CD4-positive, alpha-beta T cell treated with Interleukin-17A for 4 hours (primary cell): ENCODE measurements at regions not wholly inside any gene's neighbourhood (a gene's known extent, or its start where the extent isn't known, plus 50 kb on each side); places are given as distances from the start of the nearest gene placed in this dataset.

Experiments used
- DNase-seq: peaks from one replicate; pipeline ENCODE4 v3.0.0-alpha.2; 2020; ENCODE audit warnings: mixed read lengths

GRCh38 chr17:72479113-72479512 is 358.3 kb downstream of the SOX9 start:
- no peak for DNase-seq

GRCh38 chr17:72481572-72481971 is 360.8 kb downstream of the SOX9 start:
- DNase-seq: no peak

GRCh38 chr17:72485596-72485995 is 364.8 kb downstream of the SOX9 start:
- no peak for DNase-seq

- DNase-seq: no peak
These were observed 366.0 kb downstream of the SOX9 start for GRCh38 chr17:72486806-72487205.

GRCh38 chr17:72487731-72488494 is 367.1 kb downstream of the SOX9 start:
- DNase-seq: no peak

GRCh38 chr17:72488555-72489271 is 367.9 kb downstream of the SOX9 start:
- DNase-seq: no peak

- no peak for DNase-seq
These were observed 368.4 kb downstream of the SOX9 start for GRCh38 chr17:72489272-72489641.

GRCh38 chr17:72491102-72491501 is 370.3 kb downstream of the SOX9 start:
- no peak for DNase-seq

- DNase-seq: no peak
These were observed 371.7 kb downstream of the SOX9 start for GRCh38 chr17:72492494-72492893.

- DNase-seq: no peak
These were observed 372.1 kb downstream of the SOX9 start for GRCh38 chr17:72492941-72493340.

GRCh38 chr17:72494566-72494965 is 373.7 kb downstream of the SOX9 start:
- DNase-seq: no peak

- DNase-seq: no peak
These were observed 375.6 kb downstream of the SOX9 start for GRCh38 chr17:72496461-72496860.

GRCh38 chr17:72497915-72498314 is 377.1 kb downstream of the SOX9 start:
- no peak for DNase-seq

GRCh38 chr17:72498364-72499210 is 377.8 kb downstream of the SOX9 start:
- no peak for DNase-seq

GRCh38 chr17:72501404-72502370 is 380.9 kb downstream of the SOX9 start:
- DNase-seq: no peak

- DNase-seq: no peak
These were observed 381.8 kb downstream of the SOX9 start for GRCh38 chr17:72502371-72503341.

GRCh38 chr17:72503556-72503955 is 382.7 kb downstream of the SOX9 start:
- no peak for DNase-seq

- DNase-seq: no peak
These were observed 384.0 kb downstream of the SOX9 start for GRCh38 chr17:72504783-72505182.

- DNase-seq: no peak
These were observed 386.0 kb downstream of the SOX9 start for GRCh38 chr17:72506773-72507172.

- DNase-seq: no peak
These were observed 386.6 kb downstream of the SOX9 start for GRCh38 chr17:72507370-72507769.
